ENCODE measurements at regions not wholly inside any gene's neighbourhood (a gene's known extent, or its start where the extent isn't known, plus 50 kb on each side); places are given as distances from the start of the nearest gene placed in this dataset.

DNA sequence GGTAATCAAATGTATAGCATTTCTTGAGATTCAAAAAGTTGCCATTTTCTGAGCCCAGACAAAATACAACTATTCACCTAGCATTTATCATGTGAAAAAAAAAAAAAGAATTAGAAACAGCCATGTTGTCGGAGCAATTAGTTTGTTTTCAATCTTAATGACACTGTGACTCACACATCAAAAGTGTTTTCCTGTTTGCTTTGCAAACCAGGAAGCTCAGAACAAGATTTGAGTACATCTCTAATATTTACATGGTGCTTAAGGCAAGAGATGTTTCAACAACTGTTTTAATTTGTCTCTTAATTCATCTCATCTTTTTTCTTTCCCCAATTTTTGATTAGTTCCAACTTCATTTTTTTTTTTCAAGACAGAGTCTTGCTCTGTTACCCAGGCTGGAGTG, 62.5 kb upstream of the CAPZB start:
- Histone ChIP-seq H3K4me3 (ENCODE audit: low read depth in 1 of 3, low read length in 3 of 3) (no peak overlapping the region), H3K9me3 (ENCODE audit: control insufficient read depth in 4 of 4, low read length in 3 of 4) (peaks cover 0 to 3% (median 0%) of the 10 kb centered on the region in 4 donors), H3K9ac (ENCODE audit: low read depth in 1 of 2, low read length in 2 of 2) (no peak overlapping the region), H3K27me3 (ENCODE audit: control insufficient read depth in 4 of 4, insufficient read depth in 4 of 4, low read length in 3 of 4) (peaks cover 0 to 2% (median 0%) of the 10 kb centered on the region in 4 donors), H3K4me1 (ENCODE audit: control insufficient read depth in 4 of 4, insufficient read depth in 4 of 4, low read length in 3 of 4) (no peaks in the 10 kb centered on the region), H3K27ac (ENCODE audit: low read depth in 1 of 2, low read length in 2 of 2) (no peak overlapping the region), H3K36me3 (ENCODE audit: control insufficient read depth in 4 of 4, insufficient read depth in 3 of 4, low read depth in 1 of 4, low read length in 3 of 4) (no peaks in the 10 kb centered on the region)
- DNase-seq (ENCODE audit: low spot score): no peak
- no peak for TF ChIP-seq YY1 (IDR thresholded peaks at IDR 0.05)
- TF ChIP-seq, protein P1, sequence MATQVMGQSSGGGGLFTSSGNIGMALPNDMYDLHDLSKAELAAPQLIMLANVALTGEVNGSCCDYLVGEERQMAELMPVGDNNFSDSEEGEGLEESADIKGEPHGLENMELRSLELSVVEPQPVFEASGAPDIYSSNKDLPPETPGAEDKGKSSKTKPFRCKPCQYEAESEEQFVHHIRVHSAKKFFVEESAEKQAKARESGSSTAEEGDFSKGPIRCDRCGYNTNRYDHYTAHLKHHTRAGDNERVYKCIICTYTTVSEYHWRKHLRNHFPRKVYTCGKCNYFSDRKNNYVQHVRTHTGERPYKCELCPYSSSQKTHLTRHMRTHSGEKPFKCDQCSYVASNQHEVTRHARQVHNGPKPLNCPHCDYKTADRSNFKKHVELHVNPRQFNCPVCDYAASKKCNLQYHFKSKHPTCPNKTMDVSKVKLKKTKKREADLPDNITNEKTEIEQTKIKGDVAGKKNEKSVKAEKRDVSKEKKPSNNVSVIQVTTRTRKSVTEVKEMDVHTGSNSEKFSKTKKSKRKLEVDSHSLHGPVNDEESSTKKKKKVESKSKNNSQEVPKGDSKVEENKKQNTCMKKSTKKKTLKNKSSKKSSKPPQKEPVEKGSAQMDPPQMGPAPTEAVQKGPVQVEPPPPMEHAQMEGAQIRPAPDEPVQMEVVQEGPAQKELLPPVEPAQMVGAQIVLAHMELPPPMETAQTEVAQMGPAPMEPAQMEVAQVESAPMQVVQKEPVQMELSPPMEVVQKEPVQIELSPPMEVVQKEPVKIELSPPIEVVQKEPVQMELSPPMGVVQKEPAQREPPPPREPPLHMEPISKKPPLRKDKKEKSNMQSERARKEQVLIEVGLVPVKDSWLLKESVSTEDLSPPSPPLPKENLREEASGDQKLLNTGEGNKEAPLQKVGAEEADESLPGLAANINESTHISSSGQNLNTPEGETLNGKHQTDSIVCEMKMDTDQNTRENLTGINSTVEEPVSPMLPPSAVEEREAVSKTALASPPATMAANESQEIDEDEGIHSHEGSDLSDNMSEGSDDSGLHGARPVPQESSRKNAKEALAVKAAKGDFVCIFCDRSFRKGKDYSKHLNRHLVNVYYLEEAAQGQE (IDR thresholded peaks at IDR 0.05): no peak
- no peak for TF ChIP-seq FOXA2 (IDR thresholded peaks at IDR 0.05)
- no peak for TF ChIP-seq TAF1 (conservative IDR thresholded peaks at IDR 0.05)
- TF ChIP-seq, protein P2, sequence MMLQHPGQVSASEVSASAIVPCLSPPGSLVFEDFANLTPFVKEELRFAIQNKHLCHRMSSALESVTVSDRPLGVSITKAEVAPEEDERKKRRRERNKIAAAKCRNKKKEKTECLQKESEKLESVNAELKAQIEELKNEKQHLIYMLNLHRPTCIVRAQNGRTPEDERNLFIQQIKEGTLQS (IDR thresholded peaks at IDR 0.05): no peak
- TF ChIP-seq, protein P3, sequence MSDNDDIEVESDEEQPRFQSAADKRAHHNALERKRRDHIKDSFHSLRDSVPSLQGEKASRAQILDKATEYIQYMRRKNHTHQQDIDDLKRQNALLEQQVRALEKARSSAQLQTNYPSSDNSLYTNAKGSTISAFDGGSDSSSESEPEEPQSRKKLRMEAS (IDR thresholded peaks at IDR 0.05): no peak
- no peak for TF ChIP-seq EGR1 (IDR thresholded peaks at IDR 0.05; ENCODE audit: low read depth in 2 of 2)
- TF ChIP-seq HNF4G (IDR thresholded peaks at IDR 0.05): no peak
- no peak for TF ChIP-seq HNF4A (conservative IDR thresholded peaks at IDR 0.05)
- TF ChIP-seq JUND (IDR thresholded peaks at IDR 0.05): no peak
- TF ChIP-seq RAD21 (IDR thresholded peaks at IDR 0.05): no peak
- TF ChIP-seq, protein P4, sequence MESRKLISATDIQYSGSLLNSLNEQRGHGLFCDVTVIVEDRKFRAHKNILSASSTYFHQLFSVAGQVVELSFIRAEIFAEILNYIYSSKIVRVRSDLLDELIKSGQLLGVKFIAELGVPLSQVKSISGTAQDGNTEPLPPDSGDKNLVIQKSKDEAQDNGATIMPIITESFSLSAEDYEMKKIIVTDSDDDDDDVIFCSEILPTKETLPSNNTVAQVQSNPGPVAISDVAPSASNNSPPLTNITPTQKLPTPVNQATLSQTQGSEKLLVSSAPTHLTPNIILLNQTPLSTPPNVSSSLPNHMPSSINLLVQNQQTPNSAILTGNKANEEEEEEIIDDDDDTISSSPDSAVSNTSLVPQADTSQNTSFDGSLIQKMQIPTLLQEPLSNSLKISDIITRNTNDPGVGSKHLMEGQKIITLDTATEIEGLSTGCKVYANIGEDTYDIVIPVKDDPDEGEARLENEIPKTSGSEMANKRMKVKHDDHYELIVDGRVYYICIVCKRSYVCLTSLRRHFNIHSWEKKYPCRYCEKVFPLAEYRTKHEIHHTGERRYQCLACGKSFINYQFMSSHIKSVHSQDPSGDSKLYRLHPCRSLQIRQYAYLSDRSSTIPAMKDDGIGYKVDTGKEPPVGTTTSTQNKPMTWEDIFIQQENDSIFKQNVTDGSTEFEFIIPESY (IDR thresholded peaks at IDR 0.05): no peak
- no peak for TF ChIP-seq RXRA (IDR thresholded peaks at IDR 0.05)
- no peak for TF ChIP-seq GABPA (IDR thresholded peaks at IDR 0.05 in 1 of 2, conservative IDR thresholded peaks at IDR 0.05 in 1 of 2)
- no peak for TF ChIP-seq NR2F2 (IDR thresholded peaks at IDR 0.05)
- TF ChIP-seq, protein P5, sequence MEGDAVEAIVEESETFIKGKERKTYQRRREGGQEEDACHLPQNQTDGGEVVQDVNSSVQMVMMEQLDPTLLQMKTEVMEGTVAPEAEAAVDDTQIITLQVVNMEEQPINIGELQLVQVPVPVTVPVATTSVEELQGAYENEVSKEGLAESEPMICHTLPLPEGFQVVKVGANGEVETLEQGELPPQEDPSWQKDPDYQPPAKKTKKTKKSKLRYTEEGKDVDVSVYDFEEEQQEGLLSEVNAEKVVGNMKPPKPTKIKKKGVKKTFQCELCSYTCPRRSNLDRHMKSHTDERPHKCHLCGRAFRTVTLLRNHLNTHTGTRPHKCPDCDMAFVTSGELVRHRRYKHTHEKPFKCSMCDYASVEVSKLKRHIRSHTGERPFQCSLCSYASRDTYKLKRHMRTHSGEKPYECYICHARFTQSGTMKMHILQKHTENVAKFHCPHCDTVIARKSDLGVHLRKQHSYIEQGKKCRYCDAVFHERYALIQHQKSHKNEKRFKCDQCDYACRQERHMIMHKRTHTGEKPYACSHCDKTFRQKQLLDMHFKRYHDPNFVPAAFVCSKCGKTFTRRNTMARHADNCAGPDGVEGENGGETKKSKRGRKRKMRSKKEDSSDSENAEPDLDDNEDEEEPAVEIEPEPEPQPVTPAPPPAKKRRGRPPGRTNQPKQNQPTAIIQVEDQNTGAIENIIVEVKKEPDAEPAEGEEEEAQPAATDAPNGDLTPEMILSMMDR (IDR thresholded peaks at IDR 0.05; ENCODE audit: low read depth, low read length, missing input control): no peak
- TF ChIP-seq FOXA1 (IDR thresholded peaks at IDR 0.05): no peak
- 74% methylated on average over 1 of the region's 1 CpG for WGBS

DNA sequence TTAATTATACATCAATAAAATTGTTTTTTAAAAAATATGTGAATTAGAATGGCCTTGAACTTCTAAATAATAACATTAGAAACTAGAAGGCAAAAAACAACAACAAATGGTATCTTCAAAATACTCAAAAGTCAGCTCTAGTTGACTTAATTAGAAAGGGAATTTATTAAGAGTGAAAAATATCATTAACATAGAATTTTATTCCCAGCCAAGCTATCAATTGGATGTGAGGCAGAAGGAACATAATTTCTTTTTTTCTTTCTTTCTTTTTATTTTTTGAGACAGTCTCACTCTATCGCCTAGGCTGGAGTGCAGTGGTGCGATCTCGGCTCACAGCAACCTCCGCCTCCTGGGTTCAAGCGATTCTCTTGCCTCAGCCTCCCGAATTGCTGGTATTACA, 51.2 kb upstream of the CAPZB start:
- no peak for TF ChIP-seq TAF1 (conservative IDR thresholded peaks at IDR 0.05)
- no peak for TF ChIP-seq SP1 (IDR thresholded peaks at IDR 0.05)
- TF ChIP-seq, protein P1 (IDR thresholded peaks at IDR 0.05): no peak
- TF ChIP-seq, protein P5 (IDR thresholded peaks at IDR 0.05; ENCODE audit: low read depth, low read length, missing input control): no peak
- TF ChIP-seq EGR1 (IDR thresholded peaks at IDR 0.05; ENCODE audit: low read depth in 2 of 2): no peak
- no peak for TF ChIP-seq FOXA2 (IDR thresholded peaks at IDR 0.05)
- TF ChIP-seq FOXA1 (IDR thresholded peaks at IDR 0.05): no peak
- no peak for TF ChIP-seq NR2F2 (IDR thresholded peaks at IDR 0.05)
- no peak for TF ChIP-seq YY1 (IDR thresholded peaks at IDR 0.05)
- Histone ChIP-seq H3K9ac (ENCODE audit: low read depth in 1 of 2, low read length in 2 of 2) (no peak overlapping the region), H3K36me3 (ENCODE audit: control insufficient read depth in 4 of 4, insufficient read depth in 3 of 4, low read depth in 1 of 4, low read length in 3 of 4) (no peaks in the 10 kb centered on the region), H3K27me3 (ENCODE audit: control insufficient read depth in 4 of 4, insufficient read depth in 4 of 4, low read length in 3 of 4) (no peaks in the 10 kb centered on the region), H3K9me3 (ENCODE audit: control insufficient read depth in 4 of 4, low read length in 3 of 4) (peaks cover 0 to 4% (median 1%) of the 10 kb centered on the region in 4 donors), H3K4me3 (ENCODE audit: low read depth in 1 of 3, low read length in 3 of 3) (no peak overlapping the region), H3K4me1 (ENCODE audit: control insufficient read depth in 4 of 4, insufficient read depth in 4 of 4, low read length in 3 of 4) (no peaks in the 10 kb centered on the region), H3K27ac (ENCODE audit: low read depth in 1 of 2, low read length in 2 of 2) (no peak overlapping the region)
- 98% methylated on average over 6 of the region's 6 CpGs for WGBS
- no peak for DNase-seq (ENCODE audit: low spot score)

Measured in liver (tissue), 8 donors.